ENCODE measurements at regions not wholly inside any gene's neighbourhood (a gene's known extent, or its start where the extent isn't known, plus 50 kb on each side); places are given as distances from the start of the nearest gene placed in this dataset.

GRCh38 chr20:4556781-4557180 lies 129.5 kb upstream of the PRNP start:
- TF ChIP-seq CTCF (IDR thresholded peaks at IDR 0.05) (no peak), POLR2A (IDR thresholded peaks at IDR 0.05) (no peak)

All from uterus (tissue), 2 donors.